ENCODE measurements at regions not wholly inside any gene's neighbourhood (a gene's known extent, or its start where the extent isn't known, plus 50 kb on each side); places are given as distances from the start of the nearest gene placed in this dataset.
"Not testable (repeated sequence)": the region's sequence is repeated elsewhere in the genome, so short reads cannot be mapped to it uniquely, and the experiment has no call there.

GRCh38 chr2:53610260-53610659 lies 157.3 kb upstream of the CHAC2 start:
- FAIRE-seq (no peak), DNase-seq (ENCODE audit: extremely low spot score, insufficient read length, low read depth) (no peak)

GRCh38 chr2:53609551-53609950 lies 158.1 kb upstream of the CHAC2 start:
- DNase-seq (ENCODE audit: extremely low spot score, insufficient read length, low read depth), result no peak
- FAIRE-seq, result no peak

GRCh38 chr2:53608293-53608692 lies 159.3 kb upstream of the CHAC2 start:
- no peak for FAIRE-seq
- no peak for DNase-seq (ENCODE audit: extremely low spot score, insufficient read length, low read depth)

- DNase-seq (ENCODE audit: extremely low spot score, insufficient read length, low read depth) (no peak), FAIRE-seq (no peak)
These were observed 166.8 kb upstream of the CHAC2 start for GRCh38 chr2:53600815-53601214.

- FAIRE-seq; DNase-seq (ENCODE audit: extremely low spot score, insufficient read length, low read depth): not testable (repeated sequence)
These were observed 180.6 kb upstream of the CHAC2 start for GRCh38 chr2:53586733-53587612.

- no peak for DNase-seq (ENCODE audit: extremely low spot score, insufficient read length, low read depth)
- no peak for FAIRE-seq
These were observed 182.6 kb upstream of the CHAC2 start for GRCh38 chr2:53584986-53585385.

- FAIRE-seq (no peak), DNase-seq (ENCODE audit: extremely low spot score, insufficient read length, low read depth) (no peak)
These were observed 184.0 kb upstream of the CHAC2 start for GRCh38 chr2:53583583-53583982.

- FAIRE-seq, result no peak
- no peak for DNase-seq (ENCODE audit: extremely low spot score, insufficient read length, low read depth)
These were observed 185.0 kb upstream of the CHAC2 start for GRCh38 chr2:53582556-53582955.

- DNase-seq (ENCODE audit: extremely low spot score, insufficient read length, low read depth) (no peak), FAIRE-seq (no peak)
These were observed 191.4 kb upstream of the CHAC2 start for GRCh38 chr2:53576166-53576565.

GRCh38 chr2:53575721-53576124 lies 191.9 kb upstream of the CHAC2 start:
- no peak for DNase-seq (ENCODE audit: extremely low spot score, insufficient read length, low read depth)
- no peak for FAIRE-seq

GRCh38 chr2:53572696-53573095 lies 194.9 kb upstream of the CHAC2 start:
- no peak for DNase-seq (ENCODE audit: extremely low spot score, insufficient read length, low read depth)
- no peak for FAIRE-seq

GRCh38 chr2:53569957-53570727 lies 197.5 kb upstream of the CHAC2 start:
- FAIRE-seq, result no peak
- DNase-seq (ENCODE audit: extremely low spot score, insufficient read length, low read depth), result no peak

- FAIRE-seq (no peak), DNase-seq (ENCODE audit: extremely low spot score, insufficient read length, low read depth) (no peak)
These were observed 199.1 kb upstream of the CHAC2 start for GRCh38 chr2:53568469-53568868.

GRCh38 chr2:53567073-53567472 lies 200.5 kb upstream of the CHAC2 start:
- no peak for DNase-seq (ENCODE audit: extremely low spot score, insufficient read length, low read depth)
- no peak for FAIRE-seq

- FAIRE-seq (no peak), DNase-seq (ENCODE audit: extremely low spot score, insufficient read length, low read depth) (no peak)
These were observed 205.2 kb upstream of the CHAC2 start for GRCh38 chr2:53562407-53562806.

GRCh38 chr2:53561155-53561554 lies 206.4 kb upstream of the CHAC2 start:
- FAIRE-seq (no peak), DNase-seq (ENCODE audit: extremely low spot score, insufficient read length, low read depth) (no peak)

- no peak for FAIRE-seq
- no peak for DNase-seq (ENCODE audit: extremely low spot score, insufficient read length, low read depth)
These were observed 208.2 kb upstream of the CHAC2 start for GRCh38 chr2:53559302-53559966.

- DNase-seq (ENCODE audit: extremely low spot score, insufficient read length, low read depth) (no peak), FAIRE-seq (no peak)
These were observed 208.7 kb upstream of the CHAC2 start for GRCh38 chr2:53558867-53559266.

- no peak for FAIRE-seq
- no peak for DNase-seq (ENCODE audit: extremely low spot score, insufficient read length, low read depth)
These were observed 218.1 kb upstream of the CHAC2 start for GRCh38 chr2:53549497-53549896.

GRCh38 chr2:53545604-53546003 lies 222.0 kb upstream of the CHAC2 start:
- no peak for FAIRE-seq
- DNase-seq (ENCODE audit: extremely low spot score, insufficient read length, low read depth), result no peak

All from GM18507 (cell line).